Suprapubic skin (tissue), 4 donors: ENCODE measurements at regions not wholly inside any gene's neighbourhood (a gene's known extent, or its start where the extent isn't known, plus 50 kb on each side); places are given as distances from the start of the nearest gene placed in this dataset.

Experiments used
- CTCF ChIP-seq, 2 donors: fragments of 200-600 bp in 1 of 2; fragments of 450-650 bp in 1 of 2; sonication (generic) in 1 of 2; IDR thresholded peaks; one replicate each; pipeline ENCODE4 v1.5.1; 2016 to 2019; ENCODE audit warnings: antibody characterized with exemption in 2 of 2, mild to moderate bottlenecking in 1 of 2, moderate library complexity in 1 of 2
- POLR2A ChIP-seq, 2 donors: fragments of 450-650 bp; IDR thresholded peaks; one replicate each; pipeline ENCODE4 v1.6.1; 2017; ENCODE audit warnings: antibody characterized with exemption in 2 of 2, mild to moderate bottlenecking in 2 of 2, moderate library complexity in 2 of 2
- POLR2AphosphoS5 ChIP-seq, 3 donors: sonication (generic); formaldehyde crosslinking; IDR thresholded peaks; one replicate each; pipeline ENCODE4 v1.6.1; 2017; ENCODE audit warnings: antibody characterized with exemption in 3 of 3

GRCh38 chr13:90055760-90056159 is 1291.7 kb upstream of the MIR17HG start:
- TF ChIP-seq POLR2A (IDR thresholded peaks at IDR 0.05), result no peak
- TF ChIP-seq CTCF (IDR thresholded peaks at IDR 0.05), result no peak
- TF ChIP-seq POLR2AphosphoS5 (IDR thresholded peaks at IDR 0.05), result no peak
